HCT116 (cell line): ENCODE measurements at regions not wholly inside any gene's neighbourhood (a gene's known extent, or its start where the extent isn't known, plus 50 kb on each side); places are given as distances from the start of the nearest gene placed in this dataset.

Experiments
- EZH2 ChIP-seq: fragments of 200-600 bp; sonication (generic); IDR thresholded peaks from 2 replicates; pipeline ENCODE4 v1.6.1; 2017; ENCODE audit warnings: antibody characterized with exemption, mixed run types
- TF ChIP-seq, protein P1 (sequence below), 3 experiments: fragments of 200-600 bp in 1 of 3; sonication (generic) in 1 of 3; IDR thresholded peaks in 2 of 3; conservative IDR thresholded peaks in 1 of 3; 2 replicates each; pipeline ENCODE4 v1.5.1; 2012 to 2017; ENCODE audit warnings: low read depth in 2 of 3, low read length in 2 of 3, antibody characterized with exemption in 1 of 3, borderline replicate concordance in 1 of 3, control low read depth in 1 of 3, mild to moderate bottlenecking in 1 of 3, mixed read lengths in 1 of 3, mixed run types in 1 of 3, moderate library complexity in 1 of 3; ENCODE audit not compliant: insufficient read depth in 1 of 3
- TF ChIP-seq, protein P2 (sequence below): IDR thresholded peaks from 2 replicates; pipeline ENCODE4 v1.6.1; 2011; ENCODE audit warnings: mild to moderate bottlenecking, low read length, moderate library complexity; ENCODE audit not compliant: insufficient replicate concordance; ENCODE audit errors: extremely low read depth

DNA sequence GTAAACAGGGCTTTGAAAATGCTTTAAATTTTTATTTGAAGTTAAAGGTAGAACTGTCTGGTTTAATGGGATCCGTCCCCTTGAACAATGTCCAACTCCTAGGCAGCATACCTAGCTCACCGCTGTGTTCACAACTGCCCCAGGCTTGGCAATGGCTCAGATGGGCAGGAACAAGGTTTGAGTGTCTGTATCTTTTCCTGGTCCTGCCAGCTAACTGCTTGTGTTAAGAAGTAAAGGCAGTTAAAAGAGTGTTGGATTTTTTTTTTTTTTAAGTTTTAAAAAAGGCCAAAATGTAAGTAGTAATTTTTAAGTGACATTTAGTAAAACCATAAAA, 66.7 kb upstream of the FNDC3A start:
- TF ChIP-seq, protein P1, sequence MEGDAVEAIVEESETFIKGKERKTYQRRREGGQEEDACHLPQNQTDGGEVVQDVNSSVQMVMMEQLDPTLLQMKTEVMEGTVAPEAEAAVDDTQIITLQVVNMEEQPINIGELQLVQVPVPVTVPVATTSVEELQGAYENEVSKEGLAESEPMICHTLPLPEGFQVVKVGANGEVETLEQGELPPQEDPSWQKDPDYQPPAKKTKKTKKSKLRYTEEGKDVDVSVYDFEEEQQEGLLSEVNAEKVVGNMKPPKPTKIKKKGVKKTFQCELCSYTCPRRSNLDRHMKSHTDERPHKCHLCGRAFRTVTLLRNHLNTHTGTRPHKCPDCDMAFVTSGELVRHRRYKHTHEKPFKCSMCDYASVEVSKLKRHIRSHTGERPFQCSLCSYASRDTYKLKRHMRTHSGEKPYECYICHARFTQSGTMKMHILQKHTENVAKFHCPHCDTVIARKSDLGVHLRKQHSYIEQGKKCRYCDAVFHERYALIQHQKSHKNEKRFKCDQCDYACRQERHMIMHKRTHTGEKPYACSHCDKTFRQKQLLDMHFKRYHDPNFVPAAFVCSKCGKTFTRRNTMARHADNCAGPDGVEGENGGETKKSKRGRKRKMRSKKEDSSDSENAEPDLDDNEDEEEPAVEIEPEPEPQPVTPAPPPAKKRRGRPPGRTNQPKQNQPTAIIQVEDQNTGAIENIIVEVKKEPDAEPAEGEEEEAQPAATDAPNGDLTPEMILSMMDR (IDR thresholded peaks at IDR 0.05 in 2 of 3, conservative IDR thresholded peaks at IDR 0.05 in 1 of 3; ENCODE audit: borderline replicate concordance in 1 of 3, insufficient read depth in 1 of 3, low read depth in 2 of 3, low read length in 2 of 3) = no peak
- TF ChIP-seq EZH2 = no peak
- TF ChIP-seq, protein P2, sequence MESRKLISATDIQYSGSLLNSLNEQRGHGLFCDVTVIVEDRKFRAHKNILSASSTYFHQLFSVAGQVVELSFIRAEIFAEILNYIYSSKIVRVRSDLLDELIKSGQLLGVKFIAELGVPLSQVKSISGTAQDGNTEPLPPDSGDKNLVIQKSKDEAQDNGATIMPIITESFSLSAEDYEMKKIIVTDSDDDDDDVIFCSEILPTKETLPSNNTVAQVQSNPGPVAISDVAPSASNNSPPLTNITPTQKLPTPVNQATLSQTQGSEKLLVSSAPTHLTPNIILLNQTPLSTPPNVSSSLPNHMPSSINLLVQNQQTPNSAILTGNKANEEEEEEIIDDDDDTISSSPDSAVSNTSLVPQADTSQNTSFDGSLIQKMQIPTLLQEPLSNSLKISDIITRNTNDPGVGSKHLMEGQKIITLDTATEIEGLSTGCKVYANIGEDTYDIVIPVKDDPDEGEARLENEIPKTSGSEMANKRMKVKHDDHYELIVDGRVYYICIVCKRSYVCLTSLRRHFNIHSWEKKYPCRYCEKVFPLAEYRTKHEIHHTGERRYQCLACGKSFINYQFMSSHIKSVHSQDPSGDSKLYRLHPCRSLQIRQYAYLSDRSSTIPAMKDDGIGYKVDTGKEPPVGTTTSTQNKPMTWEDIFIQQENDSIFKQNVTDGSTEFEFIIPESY = no peak
